ENCODE measurements at regions not wholly inside any gene's neighbourhood (a gene's known extent, or its start where the extent isn't known, plus 50 kb on each side); places are given as distances from the start of the nearest gene placed in this dataset.

DNA sequence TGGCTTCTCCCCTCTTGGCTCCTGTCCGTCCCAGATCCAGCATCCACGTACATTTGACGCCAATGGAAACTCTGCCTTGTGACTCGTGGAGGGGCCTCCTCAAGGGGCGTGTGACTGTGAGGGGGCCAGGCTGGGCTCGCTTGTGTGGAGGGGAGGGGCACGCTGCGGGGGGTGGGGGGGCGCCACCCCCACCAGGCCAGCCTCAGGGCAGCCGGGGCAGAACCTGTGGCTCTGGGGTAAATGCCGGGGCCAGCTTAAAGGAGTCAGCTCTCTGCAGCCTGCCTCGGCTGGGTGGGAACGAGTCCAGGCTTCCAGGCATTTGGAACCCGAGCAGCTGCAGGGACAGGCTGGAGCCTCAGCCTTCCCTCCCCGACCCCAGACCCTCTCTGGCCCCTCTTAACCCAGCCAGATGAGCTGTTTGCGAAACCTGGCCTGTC is 94.1 kb downstream of the SIK1 start:
- TF ChIP-seq, protein P1, sequence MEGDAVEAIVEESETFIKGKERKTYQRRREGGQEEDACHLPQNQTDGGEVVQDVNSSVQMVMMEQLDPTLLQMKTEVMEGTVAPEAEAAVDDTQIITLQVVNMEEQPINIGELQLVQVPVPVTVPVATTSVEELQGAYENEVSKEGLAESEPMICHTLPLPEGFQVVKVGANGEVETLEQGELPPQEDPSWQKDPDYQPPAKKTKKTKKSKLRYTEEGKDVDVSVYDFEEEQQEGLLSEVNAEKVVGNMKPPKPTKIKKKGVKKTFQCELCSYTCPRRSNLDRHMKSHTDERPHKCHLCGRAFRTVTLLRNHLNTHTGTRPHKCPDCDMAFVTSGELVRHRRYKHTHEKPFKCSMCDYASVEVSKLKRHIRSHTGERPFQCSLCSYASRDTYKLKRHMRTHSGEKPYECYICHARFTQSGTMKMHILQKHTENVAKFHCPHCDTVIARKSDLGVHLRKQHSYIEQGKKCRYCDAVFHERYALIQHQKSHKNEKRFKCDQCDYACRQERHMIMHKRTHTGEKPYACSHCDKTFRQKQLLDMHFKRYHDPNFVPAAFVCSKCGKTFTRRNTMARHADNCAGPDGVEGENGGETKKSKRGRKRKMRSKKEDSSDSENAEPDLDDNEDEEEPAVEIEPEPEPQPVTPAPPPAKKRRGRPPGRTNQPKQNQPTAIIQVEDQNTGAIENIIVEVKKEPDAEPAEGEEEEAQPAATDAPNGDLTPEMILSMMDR (IDR thresholded peaks at IDR 0.05; ENCODE audit: low read length): no peak
- TF ChIP-seq EZH2 (IDR thresholded peaks at IDR 0.05; ENCODE audit: borderline replicate concordance, low read length): no peak
